Thymus (tissue), 11 donors: ENCODE measurements at regions not wholly inside any gene's neighbourhood (a gene's known extent, or its start where the extent isn't known, plus 50 kb on each side); places are given as distances from the start of the nearest gene placed in this dataset.

Experiments used
- DNase-seq, 9 donors: peaks; one replicate each; pipeline ENCODE4 v3.0.0-alpha.2; 2013; ENCODE audit warnings: low spot score in 9 of 9, low read depth in 6 of 9, missing footprints in 1 of 9
- H3K27ac ChIP-seq, 2 donors: one replicate each; pipeline ENCODE4 v1.5.1; 2013; ENCODE audit warnings: control low read depth in 1 of 2, low read depth in 1 of 2, low read length in 1 of 2, mild to moderate bottlenecking in 1 of 2, moderate library complexity in 1 of 2
- H3K27me3 ChIP-seq, 2 donors: one replicate each; pipeline ENCODE4 v1.5.1; 2013; ENCODE audit warnings: low read length in 1 of 2; ENCODE audit not compliant: control insufficient read depth in 2 of 2, insufficient read depth in 1 of 2
- H3K36me3 ChIP-seq, 2 donors: one replicate each; pipeline ENCODE4 v1.5.1; 2013; ENCODE audit warnings: low read length in 1 of 2, mild to moderate bottlenecking in 1 of 2, moderate library complexity in 1 of 2; ENCODE audit not compliant: control insufficient read depth in 2 of 2, insufficient read depth in 2 of 2
- H3K4me1 ChIP-seq, 2 donors: one replicate each; pipeline ENCODE4 v1.5.1; 2013; ENCODE audit warnings: low read length in 2 of 2; ENCODE audit not compliant: control insufficient read depth in 2 of 2, insufficient read depth in 2 of 2
- H3K4me3 ChIP-seq, 2 donors: one replicate each; pipeline ENCODE4 v1.5.1; 2013; ENCODE audit warnings: low read length in 2 of 2, control low read depth in 1 of 2, mild to moderate bottlenecking in 1 of 2
- H3K9me3 ChIP-seq, 2 donors: one replicate each; pipeline ENCODE4 v1.5.1; 2013; ENCODE audit warnings: low read length in 1 of 2, mild to moderate bottlenecking in 1 of 2; ENCODE audit not compliant: control insufficient read depth in 2 of 2, insufficient read depth in 1 of 2
- WGBS: extraction: QIAGEN DNeasy Blood & Tissue Kit; methylation state at CpG from one replicate; pipeline ENCODE4 v1.1.7; 2013; 5-methylcytosine and 5-hydroxymethylcytosine counted together
- donor health status: healthy.

- no peak for DNase-seq
- Histone ChIP-seq H3K27ac (no peak overlapping the region), H3K4me3 (no peak overlapping the region), H3K9me3 (no peaks in the 10 kb centered on the region), H3K27me3 (no peaks in the 10 kb centered on the region), H3K4me1 (peaks cover 0 to 2% of the 10 kb centered on the region in 2 donors), H3K36me3 (no peaks in the 10 kb centered on the region)
- 69% methylated on average over 3 of the region's 3 CpGs for WGBS
These were observed 403.9 kb downstream of the MED13L start for GRCh38 chr12:115873451-115874082.

- H3K27ac ChIP-seq = no peak overlapping the region
- H3K4me1 ChIP-seq = peaks cover 0 to 2% of the 10 kb centered on the region in 2 donors
- no peak overlapping the region for H3K4me3 ChIP-seq
- H3K9me3 ChIP-seq = no peaks in the 10 kb centered on the region
- no peaks in the 10 kb centered on the region for H3K27me3 ChIP-seq
- DNase-seq = no peak
- 54% methylated on average over 4 of the region's 4 CpGs for WGBS
- H3K36me3 ChIP-seq = no peaks in the 10 kb centered on the region
These were observed 404.6 kb downstream of the MED13L start for GRCh38 chr12:115872919-115873357.

- Histone ChIP-seq H3K4me1 (peaks cover 0 to 2% of the 10 kb centered on the region in 2 donors), H3K27me3 (no peaks in the 10 kb centered on the region), H3K36me3 (no peaks in the 10 kb centered on the region), H3K9me3 (no peaks in the 10 kb centered on the region), H3K4me3 (no peak overlapping the region), H3K27ac (no peak overlapping the region)
- no peak for DNase-seq
- WGBS = 51% methylated on average over 1 of the region's 1 CpG
These were observed 405.3 kb downstream of the MED13L start for GRCh38 chr12:115872212-115872611.

GRCh38 chr12:115871714-115872113, 405.8 kb downstream of the MED13L start:
- Histone ChIP-seq H3K27ac (no peak overlapping the region), H3K36me3 (no peaks in the 10 kb centered on the region), H3K9me3 (no peaks in the 10 kb centered on the region), H3K4me1 (peaks cover 0 to 2% of the 10 kb centered on the region in 2 donors), H3K27me3 (no peaks in the 10 kb centered on the region), H3K4me3 (no peak overlapping the region)
- 60% methylated on average over 3 of the region's 3 CpGs for WGBS
- DNase-seq = peak in 2 of 9 donors; percentile 2 to 12

- DNase-seq = no peak
- peaks cover 0 to 2% of the 10 kb centered on the region in 2 donors for H3K4me1 ChIP-seq
- H3K4me3 ChIP-seq = no peak overlapping the region
- H3K27me3 ChIP-seq = no peaks in the 10 kb centered on the region
- no peaks in the 10 kb centered on the region for H3K36me3 ChIP-seq
- no peaks in the 10 kb centered on the region for H3K9me3 ChIP-seq
- WGBS = 82% methylated on average over 4 of the region's 4 CpGs
- no peak overlapping the region for H3K27ac ChIP-seq
These were observed 407.0 kb downstream of the MED13L start for GRCh38 chr12:115870510-115870909.

- Histone ChIP-seq H3K4me3 (no peak overlapping the region), H3K36me3 (no peaks in the 10 kb centered on the region), H3K4me1 (peaks cover 0 to 2% of the 10 kb centered on the region in 2 donors), H3K9me3 (no peaks in the 10 kb centered on the region), H3K27me3 (no peaks in the 10 kb centered on the region), H3K27ac (no peak overlapping the region)
- no peak for DNase-seq
- WGBS = 84% methylated on average over 4 of the region's 4 CpGs
These were observed 407.5 kb downstream of the MED13L start for GRCh38 chr12:115870021-115870420.

GRCh38 chr12:115869604-115870003, 407.9 kb downstream of the MED13L start:
- Histone ChIP-seq H3K9me3 (no peaks in the 10 kb centered on the region), H3K27ac (no peak overlapping the region), H3K27me3 (no peaks in the 10 kb centered on the region), H3K36me3 (no peaks in the 10 kb centered on the region), H3K4me3 (no peak overlapping the region), H3K4me1 (peaks cover 0 to 2% of the 10 kb centered on the region in 2 donors)
- no peak for DNase-seq
- WGBS = 93% methylated on average over 5 of the region's 5 CpGs

GRCh38 chr12:115868624-115869023, 408.9 kb downstream of the MED13L start:
- no peaks in the 10 kb centered on the region for H3K27me3 ChIP-seq
- no peaks in the 10 kb centered on the region for H3K36me3 ChIP-seq
- WGBS = 85% methylated on average over 6 of the region's 6 CpGs
- no peaks in the 10 kb centered on the region for H3K9me3 ChIP-seq
- H3K4me1 ChIP-seq = peaks cover 0 to 2% of the 10 kb centered on the region in 2 donors
- no peak for DNase-seq
- no peak overlapping the region for H3K4me3 ChIP-seq
- H3K27ac ChIP-seq = no peak overlapping the region

GRCh38 chr12:115867854-115868253, 409.6 kb downstream of the MED13L start:
- DNase-seq = no peak
- peaks cover 0 to 2% of the 10 kb centered on the region in 2 donors for H3K4me1 ChIP-seq
- no peaks in the 10 kb centered on the region for H3K9me3 ChIP-seq
- H3K4me3 ChIP-seq = no peak overlapping the region
- WGBS = 87% methylated on average over 4 of the region's 4 CpGs
- no peaks in the 10 kb centered on the region for H3K36me3 ChIP-seq
- H3K27ac ChIP-seq = no peak overlapping the region
- no peaks in the 10 kb centered on the region for H3K27me3 ChIP-seq
